GM18861 (cell line): ENCODE measurements at regions not wholly inside any gene's neighbourhood (a gene's known extent, or its start where the extent isn't known, plus 50 kb on each side); places are given as distances from the start of the nearest gene placed in this dataset.
"Not testable (repeated sequence)": the region's sequence is repeated elsewhere in the genome, so short reads cannot be mapped to it uniquely, and the experiment has no call there.

ENCODE experiments used
- ATAC-seq: cut with Tn5 transposase; IDR thresholded peaks from one replicate; pipeline ENCODE4 v1.9.1; 2021; ENCODE audit not compliant: unreplicated experiment

DNA sequence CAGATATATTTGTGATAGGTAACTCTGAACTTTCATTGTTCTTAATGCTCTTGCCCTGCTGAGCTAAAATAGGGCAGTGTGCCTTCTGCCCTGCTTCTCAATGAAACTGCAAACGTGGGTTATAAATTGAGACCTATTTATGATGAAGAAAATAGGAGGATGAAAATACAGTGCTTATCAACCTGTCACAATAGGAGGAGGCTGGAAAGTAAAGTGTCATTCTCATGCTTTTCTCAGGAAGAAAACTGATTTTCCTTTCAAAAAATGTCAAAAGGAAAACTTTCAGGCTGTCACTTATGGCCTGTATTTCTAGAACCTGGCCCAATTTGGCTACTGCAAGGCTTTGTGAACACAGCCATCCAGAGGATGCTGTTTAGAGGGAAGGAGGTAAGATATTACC lies 130.3 kb upstream of the TUSC1 start:
- ATAC-seq, result no peak

DNA sequence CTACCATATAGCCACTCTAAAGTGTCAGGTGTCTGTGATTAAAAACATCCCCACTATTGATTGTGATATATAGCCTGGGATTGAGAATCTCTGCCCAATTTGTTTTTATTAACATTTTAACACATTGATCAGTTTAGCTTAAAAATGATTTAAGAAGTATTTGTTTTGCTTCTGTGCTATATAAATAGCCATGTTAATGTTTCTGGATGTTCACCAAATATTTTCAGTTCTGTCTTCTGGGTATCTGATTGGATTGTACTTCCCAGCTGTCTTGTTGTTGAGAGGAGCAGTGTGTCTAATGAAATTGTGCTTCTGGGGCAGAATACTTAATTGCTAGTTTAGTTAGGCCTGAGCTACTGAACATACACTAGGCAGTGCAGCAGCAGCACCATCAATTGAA lies 126.6 kb upstream of the TUSC1 start:
- ATAC-seq, result no peak

DNA sequence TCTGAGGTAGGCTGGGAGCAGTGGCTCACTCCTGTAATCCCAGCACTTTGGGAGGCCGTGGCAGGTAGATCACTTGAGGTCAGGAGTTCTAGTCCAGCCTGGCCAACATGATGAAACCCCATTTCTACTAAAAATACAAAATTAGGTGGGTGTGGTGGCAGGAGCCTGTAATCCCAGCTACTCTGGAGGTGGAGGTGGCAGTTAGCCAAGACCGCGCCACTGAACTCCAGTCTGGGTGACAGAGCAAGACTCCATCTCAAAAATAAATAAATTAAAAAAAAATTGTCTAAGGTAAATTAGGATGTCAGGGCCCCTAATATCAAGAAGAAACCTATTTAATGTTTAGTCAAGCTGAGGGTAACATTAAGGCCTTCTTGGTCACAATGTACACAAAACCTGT lies 123.7 kb upstream of the TUSC1 start:
- ATAC-seq, result not testable (repeated sequence)

DNA sequence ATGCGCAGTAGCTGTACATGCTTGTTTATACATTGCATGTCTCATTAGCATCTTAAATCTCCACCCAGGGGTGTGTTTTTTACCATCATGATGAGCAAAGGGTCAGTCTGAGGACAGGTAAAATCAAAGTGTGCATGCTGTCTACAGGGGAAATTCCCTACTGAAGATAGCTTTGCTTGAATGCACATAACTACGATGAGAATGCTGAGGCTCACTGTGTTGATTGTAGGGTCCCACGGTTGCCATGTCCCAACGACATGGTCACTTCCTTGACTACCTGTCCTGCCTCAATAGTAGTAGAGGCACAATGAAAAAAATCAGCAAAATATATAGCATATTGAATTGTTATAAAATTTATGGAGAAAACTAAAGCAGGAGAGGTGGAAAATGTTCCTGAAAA lies 95.6 kb upstream of the TUSC1 start:
- ATAC-seq, result no peak

DNA sequence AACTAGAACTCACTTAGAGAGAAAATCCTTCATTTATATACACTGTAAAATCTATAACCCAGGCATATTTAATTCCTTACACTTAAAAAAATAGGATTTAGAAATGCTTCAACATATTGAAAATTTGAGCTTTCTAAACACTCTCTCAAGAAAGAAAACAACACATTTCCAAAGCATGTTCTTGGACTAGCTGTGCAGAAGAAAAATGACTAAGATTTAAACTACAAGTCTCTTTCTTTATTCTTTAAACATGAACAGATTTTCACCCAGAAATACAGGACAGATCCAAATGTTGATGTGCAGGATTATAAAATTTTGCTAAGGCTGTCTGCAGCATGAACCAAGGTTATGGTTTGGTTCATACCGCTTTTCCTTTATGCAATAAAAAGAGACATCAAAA lies 77.7 kb upstream of the TUSC1 start:
- no peak for ATAC-seq

DNA sequence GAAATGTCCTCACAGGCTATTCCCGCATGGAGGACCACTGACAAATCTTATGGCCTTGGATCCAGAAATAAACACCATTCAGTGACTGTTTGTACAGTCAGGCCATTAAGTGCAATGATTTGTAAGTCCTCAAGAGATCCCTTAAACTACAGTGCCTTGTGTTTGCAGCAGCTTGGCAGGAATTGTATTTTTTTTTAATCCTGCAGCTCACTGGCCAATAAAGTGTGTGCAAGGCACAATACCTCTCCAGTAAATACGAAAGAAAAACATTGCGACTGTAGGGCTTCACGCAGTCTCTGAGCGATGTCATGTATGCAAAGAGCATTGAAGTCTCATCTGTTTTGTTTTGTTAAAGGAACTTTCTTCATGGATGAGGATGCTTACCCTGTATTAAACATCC lies 74.2 kb upstream of the TUSC1 start:
- ATAC-seq, result no peak

DNA sequence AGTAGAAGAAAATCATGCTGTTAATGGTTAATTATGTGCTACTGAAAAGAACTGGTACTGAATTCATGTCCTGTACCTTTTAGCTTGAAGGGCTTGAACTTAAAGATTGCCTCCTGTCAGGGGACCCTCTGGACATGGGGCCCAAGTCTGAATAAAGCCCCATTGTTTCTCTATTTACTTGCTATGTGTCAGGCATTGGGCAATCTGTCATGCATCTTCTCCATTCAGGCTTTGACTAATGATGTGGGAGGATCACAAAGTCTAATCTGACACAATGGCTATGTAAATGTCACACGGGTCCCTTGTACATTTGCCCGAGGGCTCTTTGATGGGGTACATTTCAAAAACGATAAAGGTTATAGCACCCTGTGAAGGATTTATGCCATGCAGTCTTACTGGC lies 64.0 kb upstream of the TUSC1 start:
- no peak for ATAC-seq

DNA sequence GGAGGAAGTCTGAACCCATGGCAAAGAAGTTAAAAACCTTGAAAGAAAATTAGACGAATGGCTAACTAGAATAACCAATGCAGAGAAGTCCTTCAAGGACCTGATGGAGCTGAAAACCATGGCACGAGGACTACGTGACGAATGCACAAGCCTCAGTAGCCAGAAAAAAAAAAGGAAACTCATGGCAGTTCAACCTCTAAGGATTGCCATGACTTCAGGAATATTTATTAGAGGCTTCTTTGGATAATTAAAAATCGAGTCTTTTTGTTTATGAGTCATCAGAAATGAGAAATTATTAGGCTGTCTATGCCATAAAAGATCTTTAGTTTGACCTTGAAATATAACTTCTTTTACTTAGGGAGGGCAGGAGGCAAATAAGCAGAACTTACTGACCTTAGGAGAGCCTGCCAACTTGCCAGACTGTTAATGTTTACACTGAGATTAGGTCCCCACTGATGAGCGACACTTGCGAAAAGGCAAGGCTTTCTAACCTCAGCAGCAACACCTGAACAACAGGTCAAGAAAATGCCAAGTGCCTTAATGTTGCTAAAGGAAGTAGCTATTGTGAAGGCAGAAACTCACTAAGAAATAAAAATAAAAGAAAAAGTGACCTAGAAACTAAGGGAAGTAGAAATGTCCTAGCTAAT lies 55.2 kb upstream of the TUSC1 start:
- ATAC-seq, result no peak

DNA sequence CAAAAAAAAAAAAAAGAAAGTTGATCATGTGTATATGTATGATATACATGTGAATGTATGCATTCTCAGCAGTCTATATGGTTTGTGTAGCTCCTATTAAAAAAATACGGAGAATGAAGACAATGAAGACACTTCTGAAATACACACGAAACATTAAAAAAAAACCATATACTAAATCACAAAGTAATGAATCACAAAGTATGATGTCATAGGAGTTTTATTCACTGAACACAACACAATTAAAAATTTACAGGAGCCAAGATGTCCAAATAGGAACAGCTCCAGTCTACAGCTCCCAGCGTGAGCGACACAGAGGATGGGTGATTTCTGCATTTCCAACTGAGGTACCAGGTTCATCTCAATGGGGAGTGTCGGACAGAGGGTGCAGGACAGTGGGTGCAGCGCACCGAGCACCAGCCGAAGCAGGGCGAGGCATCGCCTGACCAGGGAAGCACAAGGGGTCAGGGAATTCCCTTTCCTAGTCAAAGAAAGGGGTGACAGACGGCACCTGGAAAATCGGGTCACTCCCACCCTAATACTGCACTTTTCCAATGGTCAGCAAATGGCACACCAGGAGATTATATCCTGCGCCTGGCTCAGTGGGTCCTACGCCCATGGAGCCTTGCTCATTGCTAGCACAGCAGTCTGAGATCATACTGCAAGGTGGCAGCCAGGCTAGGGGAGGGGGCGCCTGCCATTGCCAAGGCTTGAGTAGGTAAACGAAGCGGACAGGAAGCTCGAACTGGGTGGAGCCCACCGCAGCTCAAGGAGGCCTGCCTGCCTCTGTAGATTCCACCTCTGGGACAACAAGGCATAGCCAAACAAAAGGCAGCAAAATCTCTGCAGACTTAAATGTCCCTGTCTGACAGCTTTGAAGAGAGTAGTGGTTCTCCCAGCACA lies 53.9 kb upstream of the TUSC1 start:
- not testable (repeated sequence) for ATAC-seq
